SU-DHL-6 (cell line): ENCODE measurements at regions not wholly inside any gene's neighbourhood (a gene's known extent, or its start where the extent isn't known, plus 50 kb on each side); places are given as distances from the start of the nearest gene placed in this dataset.

Experiments used
- EZH2phosphoT487 ChIP-seq: fragments of 200-600 bp; sonication (generic), shearing (Covaris generic); conservative IDR thresholded peaks from 2 replicates; pipeline ENCODE4 v1.6.1; 2018; ENCODE audit warnings: mild to moderate bottlenecking, antibody characterized with exemption, low read length, moderate library complexity, mixed read lengths
- TF ChIP-seq, protein P1 (sequence below): fragments of 200-600 bp; sonication (generic); IDR thresholded peaks from one replicate; pipeline ENCODE4 v1.5.1; 2017; ENCODE audit warnings: antibody characterized with exemption, mild to moderate bottlenecking, low read length, moderate library complexity; ENCODE audit not compliant: insufficient read depth, poor library complexity, severe bottlenecking

DNA sequence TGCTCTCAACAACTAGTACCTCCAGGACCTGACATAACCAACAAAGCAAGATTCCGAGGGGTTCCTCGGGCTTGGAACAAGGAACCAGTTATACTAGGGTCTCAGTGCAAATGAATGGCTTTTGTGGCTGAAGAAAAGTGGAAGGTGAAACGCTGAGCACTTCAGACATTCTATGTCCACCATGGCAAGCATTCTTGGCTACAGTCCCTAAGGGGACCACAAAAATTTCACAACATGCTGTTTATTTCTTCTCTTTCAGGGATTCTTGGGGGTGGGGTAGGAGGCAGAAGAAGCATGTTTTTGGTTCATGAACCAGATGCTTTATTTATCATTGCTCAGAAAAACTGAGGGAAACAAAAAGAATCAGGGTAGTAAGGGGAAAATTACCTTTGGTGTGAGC, 479.9 kb upstream of the CDH11 start:
- TF ChIP-seq, protein P1, sequence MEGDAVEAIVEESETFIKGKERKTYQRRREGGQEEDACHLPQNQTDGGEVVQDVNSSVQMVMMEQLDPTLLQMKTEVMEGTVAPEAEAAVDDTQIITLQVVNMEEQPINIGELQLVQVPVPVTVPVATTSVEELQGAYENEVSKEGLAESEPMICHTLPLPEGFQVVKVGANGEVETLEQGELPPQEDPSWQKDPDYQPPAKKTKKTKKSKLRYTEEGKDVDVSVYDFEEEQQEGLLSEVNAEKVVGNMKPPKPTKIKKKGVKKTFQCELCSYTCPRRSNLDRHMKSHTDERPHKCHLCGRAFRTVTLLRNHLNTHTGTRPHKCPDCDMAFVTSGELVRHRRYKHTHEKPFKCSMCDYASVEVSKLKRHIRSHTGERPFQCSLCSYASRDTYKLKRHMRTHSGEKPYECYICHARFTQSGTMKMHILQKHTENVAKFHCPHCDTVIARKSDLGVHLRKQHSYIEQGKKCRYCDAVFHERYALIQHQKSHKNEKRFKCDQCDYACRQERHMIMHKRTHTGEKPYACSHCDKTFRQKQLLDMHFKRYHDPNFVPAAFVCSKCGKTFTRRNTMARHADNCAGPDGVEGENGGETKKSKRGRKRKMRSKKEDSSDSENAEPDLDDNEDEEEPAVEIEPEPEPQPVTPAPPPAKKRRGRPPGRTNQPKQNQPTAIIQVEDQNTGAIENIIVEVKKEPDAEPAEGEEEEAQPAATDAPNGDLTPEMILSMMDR: no peak
- no peak for TF ChIP-seq EZH2phosphoT487
